Dermis blood vessel endothelial cell (primary cell): ENCODE measurements at regions not wholly inside any gene's neighbourhood (a gene's known extent, or its start where the extent isn't known, plus 50 kb on each side); places are given as distances from the start of the nearest gene placed in this dataset.

Experiments used
- DNase-seq: peaks from one replicate; pipeline ENCODE4 v3.0.0; 2010

- DNase-seq: no peak
These were observed 74.2 kb upstream of the CXADR start for GRCh38 chr21:17438635-17439034.

GRCh38 chr21:17440969-17441368 lies 71.9 kb upstream of the CXADR start:
- no peak for DNase-seq

- DNase-seq: no peak
These were observed 71.5 kb upstream of the CXADR start for GRCh38 chr21:17441370-17441769.

- no peak for DNase-seq
These were observed 70.7 kb upstream of the CXADR start for GRCh38 chr21:17442165-17442564.

GRCh38 chr21:17444828-17445227 lies 68.0 kb upstream of the CXADR start:
- no peak for DNase-seq

- no peak for DNase-seq
These were observed 66.1 kb upstream of the CXADR start for GRCh38 chr21:17446737-17447136.

GRCh38 chr21:17449701-17450100 lies 63.1 kb upstream of the CXADR start:
- DNase-seq: no peak

- DNase-seq: peak; percentile 51
These were observed 61.4 kb upstream of the CXADR start for GRCh38 chr21:17451364-17451891.

- DNase-seq: peak; percentile 70
These were observed 58.4 kb upstream of the CXADR start for GRCh38 chr21:17454315-17455027.

- DNase-seq: no peak
These were observed 57.9 kb upstream of the CXADR start for GRCh38 chr21:17455028-17455353.

- DNase-seq: peak; percentile 19
These were observed 57.4 kb upstream of the CXADR start for GRCh38 chr21:17455451-17455850.

GRCh38 chr21:17458279-17458678 lies 54.6 kb upstream of the CXADR start:
- no peak for DNase-seq

GRCh38 chr21:17460094-17460493 lies 52.7 kb upstream of the CXADR start:
- no peak for DNase-seq

- DNase-seq: peak; percentile 35
These were observed 51.8 kb upstream of the CXADR start for GRCh38 chr21:17461014-17461413.

- DNase-seq: no peak
These were observed 51.3 kb upstream of the CXADR start for GRCh38 chr21:17461582-17461981.

GRCh38 chr21:17462276-17462981 lies 50.4 kb upstream of the CXADR start:
- peak; percentile 67 for DNase-seq
